GM18526 (cell line): ENCODE measurements at regions not wholly inside any gene's neighbourhood (a gene's known extent, or its start where the extent isn't known, plus 50 kb on each side); places are given as distances from the start of the nearest gene placed in this dataset.

Experiments
- POLR2A ChIP-seq: IDR thresholded peaks from 3 replicates; pipeline ENCODE4 v1.6.1; 2011; ENCODE audit not compliant: insufficient read length; ENCODE audit errors: extremely low read depth

DNA sequence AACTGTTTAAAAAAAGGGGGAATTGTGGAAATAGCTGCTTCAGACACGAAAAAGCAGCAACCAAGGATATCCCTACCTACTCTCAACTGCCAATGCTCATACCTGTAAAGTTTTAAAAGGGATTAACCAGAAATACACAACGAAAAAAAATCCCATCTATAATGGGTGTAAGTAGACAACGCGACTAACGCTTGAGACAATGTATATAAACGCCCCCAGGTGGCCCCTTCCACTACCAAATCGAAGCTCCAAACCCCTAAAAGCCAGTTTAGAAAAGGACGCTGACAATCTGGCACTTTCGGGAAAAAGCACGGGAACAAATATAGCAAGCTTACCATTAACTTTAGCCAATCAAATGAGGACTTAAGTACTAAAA lies 94.5 kb upstream of the BTN3A2 start:
- no peak for TF ChIP-seq POLR2A

DNA sequence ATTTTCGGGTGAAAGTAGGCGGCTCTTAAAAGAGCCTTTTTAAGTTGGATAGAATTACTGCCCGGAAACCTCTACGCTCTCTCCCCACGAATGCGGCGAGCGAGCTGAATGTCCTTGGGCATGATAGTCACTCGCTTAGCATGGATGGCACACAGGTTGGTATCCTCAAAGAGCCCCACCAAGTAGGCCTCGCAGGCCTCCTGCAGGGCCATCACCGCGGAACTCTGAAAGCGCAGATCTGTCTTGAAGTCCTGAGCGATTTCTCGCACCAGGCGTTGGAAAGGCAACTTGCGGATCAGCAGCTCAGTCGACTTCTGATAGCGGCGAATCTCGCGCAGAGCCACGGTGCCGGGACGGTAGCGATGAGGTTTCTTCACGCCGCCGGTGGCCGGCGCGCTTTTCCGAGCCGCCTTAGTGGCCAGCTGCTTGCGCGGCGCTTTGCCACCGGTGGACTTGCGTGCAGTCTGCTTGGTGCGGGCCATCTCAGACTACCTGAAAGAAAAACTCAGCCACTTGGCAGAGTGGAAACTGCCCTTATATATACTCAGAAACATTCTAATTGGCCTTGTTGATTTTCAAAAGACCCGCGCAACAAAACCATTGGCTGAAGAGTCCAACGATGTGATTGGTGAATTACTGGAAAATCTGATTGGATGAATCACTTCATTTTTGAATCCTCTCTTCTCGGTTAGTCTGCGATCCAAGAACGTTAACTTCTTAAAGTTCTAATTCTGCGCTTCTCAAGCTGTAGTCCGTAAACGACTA lies 93.9 kb upstream of the BTN3A2 start:
- peak; percentile 100 for TF ChIP-seq POLR2A

DNA sequence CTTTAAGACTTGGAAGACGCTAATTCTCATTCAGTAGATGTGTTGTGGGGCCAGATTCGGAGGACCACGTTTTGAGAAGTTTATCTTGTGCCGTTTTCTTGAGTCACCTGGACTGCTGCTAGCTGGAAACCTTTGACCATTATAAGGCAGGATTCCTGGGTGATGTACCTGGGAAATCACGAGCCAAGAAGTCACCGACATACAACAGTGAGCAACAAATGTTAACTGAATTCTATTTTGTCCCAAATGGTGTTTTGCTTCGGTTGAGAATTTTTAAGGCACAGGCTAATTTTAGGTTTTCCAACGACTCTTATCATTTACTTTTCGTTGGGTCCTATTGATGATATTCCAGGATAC lies 93.4 kb upstream of the BTN3A2 start:
- no peak for TF ChIP-seq POLR2A

DNA sequence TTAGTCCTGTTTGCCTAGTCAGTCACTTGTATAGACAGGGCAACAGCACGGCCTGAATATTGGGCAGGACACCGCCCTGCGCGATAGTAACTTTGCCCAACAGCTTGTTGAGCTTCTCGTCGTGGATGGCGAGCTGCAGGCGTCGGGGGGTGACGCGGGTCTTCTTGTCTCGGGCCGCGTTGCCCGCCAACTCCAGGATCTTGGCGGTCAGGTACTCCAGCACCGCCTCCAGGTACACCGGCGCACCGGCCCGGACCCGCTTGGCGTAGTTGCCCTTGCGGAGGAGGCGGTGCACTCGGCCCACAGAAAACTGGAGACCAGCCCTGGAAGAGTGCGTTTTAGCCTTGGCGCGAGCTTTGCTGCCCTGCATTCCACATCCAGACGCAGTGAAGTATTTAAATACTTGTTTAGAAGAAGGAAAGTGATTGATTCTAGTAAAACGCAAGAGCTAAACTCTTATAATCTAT lies 92.8 kb upstream of the BTN3A2 start:
- TF ChIP-seq POLR2A: peak; percentile 17

DNA sequence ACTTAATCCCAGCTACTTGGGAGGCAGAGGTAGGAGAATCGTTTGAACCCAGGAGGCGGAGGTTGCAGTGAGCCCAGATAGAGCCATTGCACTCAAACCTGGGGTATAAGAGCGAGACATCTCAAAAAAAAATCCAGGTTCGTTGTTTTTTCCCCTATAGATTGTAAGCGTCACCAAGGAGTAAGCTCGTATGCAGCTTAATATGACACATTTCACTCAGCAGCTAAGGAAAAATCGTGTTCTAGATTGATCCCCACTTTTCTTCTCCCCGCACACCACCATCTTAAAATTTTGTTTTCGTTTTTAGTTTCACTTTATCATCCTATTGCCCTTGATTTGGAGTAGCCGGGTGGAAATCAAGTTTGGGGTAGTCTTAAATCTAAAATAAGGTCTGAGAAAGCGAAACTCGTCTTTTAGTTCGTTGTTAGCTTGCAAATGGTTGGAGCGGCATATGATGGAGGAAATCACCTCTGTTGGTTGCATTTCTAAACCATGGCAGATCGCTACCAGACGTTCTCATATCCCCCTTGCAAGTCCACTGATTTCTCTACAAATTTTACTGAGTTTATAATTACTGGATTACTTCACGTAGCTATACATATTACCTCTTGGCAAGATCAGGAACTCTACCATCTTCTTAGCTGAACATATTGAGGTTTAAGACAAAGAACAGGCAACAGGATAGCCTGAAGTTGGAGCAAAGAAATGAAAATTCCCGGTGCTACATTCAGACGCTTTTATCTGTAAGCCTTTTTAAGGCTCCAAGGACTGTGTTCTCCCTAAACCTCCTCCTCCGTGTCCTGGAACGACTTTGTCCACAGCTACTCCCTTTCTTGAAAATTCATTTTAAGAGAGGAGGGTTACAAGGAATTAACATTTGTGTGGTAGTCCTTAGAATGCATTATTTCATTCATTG lies 91.1 kb upstream of the BTN3A2 start:
- TF ChIP-seq POLR2A: peak; percentile 28

DNA sequence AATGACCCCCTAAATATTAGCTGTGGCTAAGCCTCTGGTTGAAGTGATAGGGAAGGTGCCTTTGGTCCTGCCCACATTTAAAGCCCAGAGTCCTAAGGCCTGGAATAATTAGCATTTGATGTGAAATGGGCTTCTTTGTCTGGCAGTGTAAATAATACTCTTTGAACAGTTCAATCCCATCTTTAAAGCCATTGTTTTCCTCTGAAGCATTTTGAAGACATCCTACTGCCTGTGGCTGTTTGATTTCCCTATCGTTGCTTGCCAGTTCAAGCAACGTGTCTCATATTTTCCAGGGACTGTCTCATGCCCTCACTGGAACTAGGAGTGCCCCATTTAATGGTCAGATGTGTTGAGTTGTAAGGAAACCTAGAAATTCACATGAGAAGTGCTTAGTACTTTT lies 89.3 kb upstream of the BTN3A2 start:
- TF ChIP-seq POLR2A: no peak

DNA sequence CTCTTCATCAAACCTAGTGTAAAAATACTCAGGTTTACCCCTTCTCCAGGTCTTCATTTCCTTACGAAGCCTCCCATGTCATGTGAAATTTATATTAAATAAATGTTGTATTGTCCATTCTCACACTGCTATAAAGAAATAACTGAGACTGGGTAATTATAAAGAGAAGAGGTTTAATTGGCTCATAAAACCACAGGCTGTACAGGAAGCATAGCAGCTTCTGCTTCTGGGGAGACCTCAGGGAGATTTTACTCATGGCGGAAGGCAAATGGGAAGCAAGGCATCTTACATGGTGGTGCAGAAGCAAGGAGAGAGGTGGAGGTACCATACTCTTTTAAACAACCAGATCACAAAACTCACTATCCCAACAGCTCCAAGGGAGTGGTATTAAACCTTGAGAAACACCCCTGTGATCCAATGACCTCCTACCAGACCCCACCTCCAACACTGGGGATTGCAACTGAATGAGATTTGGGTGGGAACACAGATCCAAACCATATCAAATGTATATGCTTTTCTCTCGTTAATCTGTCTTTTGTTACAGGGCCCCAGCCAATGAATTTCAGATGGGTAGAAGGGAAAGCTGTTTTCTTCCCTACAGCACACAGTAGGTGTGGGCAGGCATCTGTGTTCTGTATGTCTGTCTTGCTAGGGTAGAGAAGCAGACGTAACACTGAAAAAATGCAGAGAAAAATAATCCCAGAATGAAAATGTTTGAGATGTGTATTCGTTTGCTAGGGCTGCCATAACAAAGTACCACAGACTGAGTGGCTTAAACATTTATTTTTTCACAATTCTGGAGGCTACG lies 88.0 kb upstream of the BTN3A2 start:
- no peak for TF ChIP-seq POLR2A

DNA sequence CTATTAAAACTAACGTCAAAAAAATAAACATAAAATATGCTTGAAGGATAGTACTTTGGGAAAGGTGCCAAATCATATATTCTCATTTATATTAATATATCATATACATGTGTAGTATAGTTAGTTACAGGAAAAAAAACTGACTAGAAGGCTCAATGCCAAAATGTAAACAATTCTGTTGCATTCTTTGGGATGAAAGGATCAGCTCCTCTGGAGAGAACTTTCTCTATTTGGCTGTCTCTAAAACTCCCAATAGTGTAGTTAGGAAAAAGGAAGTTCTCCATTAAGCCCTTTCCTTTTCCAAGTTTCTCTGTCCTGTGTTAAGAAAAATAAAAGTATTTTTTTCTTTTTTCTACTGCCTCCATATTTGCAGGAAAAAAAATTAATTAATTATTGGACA lies 86.5 kb upstream of the BTN3A2 start:
- no peak for TF ChIP-seq POLR2A

DNA sequence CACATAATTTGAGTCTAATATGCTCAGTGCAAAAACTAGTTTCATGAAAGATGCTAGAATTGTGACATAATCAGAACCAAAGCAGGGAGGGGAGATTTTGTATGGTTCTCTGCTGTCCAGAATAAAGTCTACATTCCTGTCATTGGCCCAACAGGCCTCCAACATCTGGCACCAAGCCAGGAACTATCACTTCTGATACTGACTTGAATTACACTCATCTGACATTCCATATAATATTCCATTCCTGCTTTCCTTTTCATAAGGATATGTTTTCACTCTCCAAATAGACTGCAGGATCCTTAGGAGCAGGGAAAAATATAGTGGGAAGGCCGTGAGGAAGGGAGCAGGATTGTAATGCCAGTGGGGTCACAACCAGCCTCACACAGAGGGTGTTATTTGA lies 84.6 kb upstream of the BTN3A2 start:
- no peak for TF ChIP-seq POLR2A

DNA sequence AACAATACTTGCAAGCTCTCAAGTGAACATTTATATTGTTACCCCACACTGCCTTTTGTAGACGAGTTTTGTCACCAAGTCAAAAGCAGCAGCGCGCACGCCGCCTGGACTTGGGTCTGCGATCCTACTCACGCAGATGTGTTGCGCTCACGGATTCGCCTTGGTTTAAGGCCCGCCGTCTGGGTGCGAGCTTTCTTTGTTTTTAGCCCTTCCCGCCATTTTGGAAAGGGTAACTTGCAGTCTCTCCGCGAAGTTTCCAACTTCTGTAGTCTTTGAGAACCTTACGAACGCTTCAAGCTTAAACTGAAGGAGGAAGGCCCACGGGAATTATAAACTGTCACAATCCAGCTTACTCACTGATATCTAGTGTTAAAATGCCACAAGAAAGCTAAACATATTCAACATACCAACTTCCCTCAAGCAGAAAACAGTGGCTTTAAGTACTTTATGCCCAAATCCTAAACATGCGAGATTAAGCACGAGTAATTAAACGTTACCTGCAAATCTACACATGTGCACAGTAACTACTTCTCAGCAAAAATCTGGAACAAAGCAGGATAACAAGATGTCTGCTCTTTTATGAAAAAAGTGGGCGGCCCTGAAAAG lies 80.4 kb upstream of the BTN3A2 start:
- no peak for TF ChIP-seq POLR2A

DNA sequence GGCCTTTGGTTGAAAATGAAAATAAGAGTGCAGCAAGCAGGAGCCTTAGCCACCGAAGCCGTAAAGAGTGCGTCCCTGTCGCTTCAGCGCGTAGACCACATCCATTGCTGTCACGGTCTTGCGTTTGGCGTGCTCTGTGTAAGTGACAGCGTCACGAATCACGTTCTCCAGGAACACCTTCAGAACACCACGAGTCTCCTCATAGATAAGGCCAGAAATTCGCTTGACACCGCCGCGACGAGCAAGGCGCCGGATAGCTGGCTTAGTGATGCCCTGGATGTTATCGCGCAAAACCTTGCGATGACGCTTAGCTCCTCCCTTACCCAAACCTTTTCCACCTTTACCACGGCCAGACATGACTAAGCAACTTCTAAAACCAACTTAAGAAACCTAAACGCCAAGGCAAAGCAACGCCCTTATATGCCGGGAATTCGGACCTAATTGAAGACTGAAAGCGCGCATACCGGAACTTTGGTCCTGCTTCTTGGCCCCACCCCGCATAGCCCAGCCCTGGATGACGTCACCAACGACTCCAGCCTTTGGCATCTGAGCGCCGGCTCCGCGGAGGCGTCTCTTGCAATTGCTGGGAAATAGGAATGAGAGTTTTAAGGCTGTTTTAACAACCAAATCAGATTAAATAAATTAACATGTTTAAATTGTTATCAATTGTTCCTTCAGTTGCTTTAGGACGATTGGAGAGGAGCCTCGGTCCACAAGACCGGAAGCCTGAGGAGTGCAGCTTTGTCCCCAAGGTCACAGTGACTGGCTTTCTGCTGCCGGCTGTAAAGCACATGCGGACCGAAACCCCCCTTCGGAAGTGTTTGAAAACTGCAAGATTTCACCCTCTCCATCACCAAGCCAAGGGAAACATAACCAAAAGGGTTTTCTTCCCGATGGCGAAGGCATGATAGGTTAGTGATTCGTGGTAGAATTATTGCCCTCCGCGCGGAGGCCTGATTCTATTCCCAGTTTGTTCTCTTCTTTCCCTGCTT lies 79.6 kb upstream of the BTN3A2 start:
- TF ChIP-seq POLR2A: peak; percentile 99

DNA sequence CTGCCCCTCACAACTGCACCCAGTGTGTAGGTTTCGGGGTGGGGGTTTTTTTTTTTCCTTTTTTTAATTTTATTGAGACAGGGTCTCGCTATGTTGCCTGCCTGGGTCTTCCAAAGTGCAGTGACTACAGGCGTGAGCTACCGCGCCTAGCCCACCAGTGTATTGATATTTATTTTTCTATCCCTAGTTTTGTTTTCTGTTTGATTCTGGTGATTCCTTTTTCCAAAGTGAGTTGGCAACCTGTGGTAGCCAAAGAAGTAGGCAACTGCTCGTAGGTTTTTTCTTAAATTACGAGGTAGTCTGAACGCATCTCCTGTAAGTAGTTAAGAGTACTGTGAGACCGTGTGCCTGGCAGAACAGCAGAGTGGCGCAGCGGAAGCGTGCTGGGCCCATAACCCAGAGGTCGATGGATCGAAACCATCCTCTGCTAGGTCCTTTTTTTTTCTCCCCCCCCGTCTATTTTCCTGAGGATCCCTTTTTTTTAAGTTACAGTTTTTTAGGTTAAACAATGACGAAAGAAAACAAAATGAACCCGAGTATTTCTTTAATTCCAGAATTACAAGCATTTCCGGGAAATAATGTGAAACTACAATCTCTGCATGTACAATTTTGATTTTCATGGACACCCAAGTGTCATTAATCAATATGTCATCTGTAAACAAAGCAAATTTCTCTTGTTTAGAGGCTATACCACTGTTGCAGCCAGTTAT lies 78.7 kb upstream of the BTN3A2 start:
- no peak for TF ChIP-seq POLR2A

DNA sequence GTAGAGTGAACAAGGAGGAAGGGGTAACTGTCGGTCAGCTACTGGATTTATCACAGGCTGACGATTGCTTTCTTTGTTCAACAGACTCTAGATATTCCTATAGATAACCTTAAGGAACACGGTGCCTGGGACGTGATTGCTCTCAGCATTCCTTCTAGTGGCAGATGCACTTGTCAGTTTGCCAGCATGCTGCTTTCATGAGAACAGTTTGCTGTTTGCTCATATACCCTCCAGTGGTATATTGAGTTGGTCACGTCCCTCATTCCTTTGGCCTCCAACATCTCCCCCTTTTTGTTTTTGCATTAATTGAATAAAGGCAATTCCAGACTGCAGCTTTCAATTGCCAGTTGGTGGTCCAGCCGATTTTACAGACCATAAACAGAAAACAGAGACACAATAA lies 76.8 kb upstream of the BTN3A2 start:
- TF ChIP-seq POLR2A: no peak
